MV-4-11 (cell line): ENCODE measurements at regions not wholly inside any gene's neighbourhood (a gene's known extent, or its start where the extent isn't known, plus 50 kb on each side); places are given as distances from the start of the nearest gene placed in this dataset.
"Not testable (repeated sequence)": the region's sequence is repeated elsewhere in the genome, so short reads cannot be mapped to it uniquely, and the experiment has no call there.

Experiments used
- DNase-seq: peaks from one replicate; lab custom pipeline; 2025; lab: John Stamatoyannopoulos, UW

GRCh38 chr1:222470252-222470805 is 77.6 kb downstream of the HHIPL2 start:
- DNase-seq = not testable (repeated sequence)

GRCh38 chr1:222466150-222466865 is 81.6 kb downstream of the HHIPL2 start:
- no peak for DNase-seq

- peak; percentile 92 for DNase-seq
Measured at GRCh38 chr1:222465211-222466041, 82.5 kb downstream of the HHIPL2 start.

GRCh38 chr1:222464841-222465210 is 83.1 kb downstream of the HHIPL2 start:
- DNase-seq = peak; percentile 68

GRCh38 chr1:222463059-222463730 is 84.7 kb downstream of the HHIPL2 start:
- DNase-seq = no peak

GRCh38 chr1:222462601-222463000 is 85.3 kb downstream of the HHIPL2 start:
- DNase-seq = no peak

- DNase-seq = no peak
Measured at GRCh38 chr1:222461941-222462340, 86.0 kb downstream of the HHIPL2 start.

- DNase-seq = no peak
Measured at GRCh38 chr1:222459652-222460051, 88.3 kb downstream of the HHIPL2 start.

GRCh38 chr1:222457513-222457912 is 90.4 kb downstream of the HHIPL2 start:
- DNase-seq = no peak

- no peak for DNase-seq
Measured at GRCh38 chr1:222457084-222457483, 90.8 kb downstream of the HHIPL2 start.

- peak; percentile 93 for DNase-seq
Measured at GRCh38 chr1:222455188-222455879, 92.6 kb downstream of the HHIPL2 start.

GRCh38 chr1:222454782-222455181 is 93.1 kb downstream of the HHIPL2 start:
- DNase-seq = no peak

GRCh38 chr1:222454186-222454585 is 93.7 kb downstream of the HHIPL2 start:
- no peak for DNase-seq

GRCh38 chr1:222452031-222452430 is 95.9 kb downstream of the HHIPL2 start:
- DNase-seq = no peak

- DNase-seq = no peak
Measured at GRCh38 chr1:222443566-222443965, 104.3 kb downstream of the HHIPL2 start.

- no peak for DNase-seq
Measured at GRCh38 chr1:222441066-222441465, 106.8 kb downstream of the HHIPL2 start.

GRCh38 chr1:222424826-222425225 is 123.1 kb downstream of the HHIPL2 start:
- DNase-seq = no peak

- no peak for DNase-seq
Measured at GRCh38 chr1:222421380-222421779, 126.5 kb downstream of the HHIPL2 start.

GRCh38 chr1:222420633-222421032 is 127.3 kb downstream of the HHIPL2 start:
- DNase-seq = no peak

GRCh38 chr1:222418654-222419053 is 129.2 kb downstream of the HHIPL2 start:
- no peak for DNase-seq

- DNase-seq = no peak
Measured at GRCh38 chr1:222417264-222417663, 130.6 kb downstream of the HHIPL2 start.
